Adrenal gland (tissue), 5 donors: ENCODE measurements at regions not wholly inside any gene's neighbourhood (a gene's known extent, or its start where the extent isn't known, plus 50 kb on each side); places are given as distances from the start of the nearest gene placed in this dataset.

Source experiments
- CTCF ChIP-seq, 6 experiments: fragments of 450-650 bp in 4 of 6; fragments of 200-600 bp in 2 of 6; sonication (generic) in 1 of 6; IDR thresholded peaks; 1 replicate in 5 of 6; 2 replicates in 1 of 6; pipeline versions ENCODE4 v1.5.1 to v1.8.0; 2016 to 2021; ENCODE audit warnings: antibody characterized with exemption in 6 of 6, mild to moderate bottlenecking in 2 of 6, moderate library complexity in 1 of 6
- POLR2A ChIP-seq, 2 donors: fragments of 450-650 bp; IDR thresholded peaks; one replicate each; pipeline ENCODE4 v1.6.1; 2017; ENCODE audit warnings: antibody characterized with exemption in 2 of 2, mild to moderate bottlenecking in 2 of 2, moderate library complexity in 1 of 2
- donor health status: DM: no; HTN: no; CAD: no.

- TF ChIP-seq CTCF (IDR thresholded peaks at IDR 0.05), result no peak
- no peak for TF ChIP-seq POLR2A (IDR thresholded peaks at IDR 0.05)
These were observed 83.0 kb upstream of the PHYHIPL start for GRCh38 chr10:59093461-59093860.
